HEK293 (cell line): ENCODE measurements at regions not wholly inside any gene's neighbourhood (a gene's known extent, or its start where the extent isn't known, plus 50 kb on each side); places are given as distances from the start of the nearest gene placed in this dataset.

ENCODE experiments used
- CTCF ChIA-PET: fragments of 350-600 bp; formaldehyde crosslinking; extraction: SDS; loops from one replicate; lab custom pipeline; 2021; ENCODE audit warnings: antibody characterized with exemption; lab: Yijun Ruan, JAX
- POLR2A ChIA-PET: fragments of 300-600 bp; formaldehyde crosslinking; extraction: SDS; loops from one replicate; lab custom pipeline; 2020; ENCODE audit warnings: antibody characterized with exemption, inconsistent platforms; lab: Yijun Ruan, JAX
- H3K27ac ChIP-seq: fragments of 200-500 bp; sonication (Bioruptor generic); 2 replicates; pipeline ENCODE4 v1.5.1; 2014; ENCODE audit warnings: low read depth, low read length, control low read depth, inconsistent platforms; ENCODE audit errors: extremely low read depth
- H3K36me3 ChIP-seq, 2 experiments: fragments of 200-500 bp in 1 of 2; sonication (Bioruptor generic) in 1 of 2; 1 replicate in 1 of 2; 2 replicates in 1 of 2; pipeline ENCODE4 v1.5.1; 2014 to 2017; ENCODE audit warnings: inconsistent platforms in 2 of 2, low read length in 2 of 2; ENCODE audit not compliant: control insufficient read depth in 2 of 2, insufficient read depth in 1 of 2
- H3K4me1 ChIP-seq: fragments of 200-500 bp; sonication (Bioruptor generic); 2 replicates; pipeline ENCODE4 v1.5.1; 2014; ENCODE audit warnings: mild to moderate bottlenecking, low read length, inconsistent platforms; ENCODE audit not compliant: control insufficient read depth, insufficient read depth
- H3K4me3 ChIP-seq: 2 replicates; pipeline ENCODE4 v1.5.1; 2011; ENCODE audit warnings: low read depth, mild to moderate bottlenecking, control low read depth, low read length, moderate library complexity
- H3K9me3 ChIP-seq: fragments of 200-500 bp; sonication (Bioruptor generic); 2 replicates; pipeline ENCODE4 v1.5.1; 2014; ENCODE audit warnings: low read depth, low read length, inconsistent platforms; ENCODE audit not compliant: control insufficient read depth, insufficient read depth
- ATF2 ChIP-seq: fragments of 450-650 bp; formaldehyde crosslinking; IDR thresholded peaks from 2 replicates; pipeline ENCODE4 v1.5.1; 2016; ENCODE audit warnings: missing biosample characterization, missing genetic modification characterization, low read depth
- GFI1B ChIP-seq: fragments of 450-650 bp; formaldehyde crosslinking; IDR thresholded peaks from 2 replicates; pipeline ENCODE4 v1.5.1; 2016; ENCODE audit warnings: missing biosample characterization, missing genetic modification characterization
- OVOL3 ChIP-seq: fragments of 450-650 bp; formaldehyde crosslinking; IDR thresholded peaks from 2 replicates; pipeline ENCODE4 v1.5.1; 2016; ENCODE audit warnings: missing biosample characterization, missing genetic modification characterization
- PRDM4 ChIP-seq: fragments of 450-650 bp; formaldehyde crosslinking; IDR thresholded peaks from 2 replicates; pipeline ENCODE4 v1.5.1; 2017; ENCODE audit warnings: missing biosample characterization, missing genetic modification characterization
- RBAK ChIP-seq: fragments of 450-650 bp; formaldehyde crosslinking; IDR thresholded peaks from 2 replicates; pipeline ENCODE4 v1.5.1; 2016; ENCODE audit warnings: missing biosample characterization, missing genetic modification characterization
- ZFP41 ChIP-seq: fragments of 450-650 bp; formaldehyde crosslinking; IDR thresholded peaks from 2 replicates; pipeline ENCODE4 v1.5.1; 2016; ENCODE audit warnings: missing biosample characterization, missing genetic modification characterization, borderline replicate concordance
- ZFP69B ChIP-seq: fragments of 450-650 bp; formaldehyde crosslinking; IDR thresholded peaks from 2 replicates; pipeline ENCODE4 v1.5.1; 2016; ENCODE audit warnings: missing biosample characterization, missing genetic modification characterization
- ZNF138 ChIP-seq: fragments of 450-650 bp; formaldehyde crosslinking; IDR thresholded peaks from 2 replicates; pipeline ENCODE4 v1.5.1; 2016; ENCODE audit warnings: missing biosample characterization, missing genetic modification characterization, borderline replicate concordance
- ZNF2 ChIP-seq: fragments of 450-650 bp; formaldehyde crosslinking; IDR thresholded peaks from 2 replicates; pipeline ENCODE4 v1.5.1; 2016; ENCODE audit warnings: missing biosample characterization, missing genetic modification characterization
- ZNF23 ChIP-seq: fragments of 450-650 bp; formaldehyde crosslinking; IDR thresholded peaks from 2 replicates; pipeline ENCODE4 v1.5.1; 2016; ENCODE audit warnings: missing biosample characterization, missing genetic modification characterization, borderline replicate concordance
- ZNF324 ChIP-seq: fragments of 450-650 bp; formaldehyde crosslinking; IDR thresholded peaks from 2 replicates; pipeline ENCODE4 v1.5.1; 2016; ENCODE audit warnings: missing biosample characterization, missing genetic modification characterization
- ZNF449 ChIP-seq: fragments of 450-650 bp; formaldehyde crosslinking; IDR thresholded peaks from 2 replicates; pipeline ENCODE4 v1.5.1; 2017; ENCODE audit warnings: missing biosample characterization, mild to moderate bottlenecking, missing genetic modification characterization, moderate library complexity
- ZNF473 ChIP-seq: fragments of 450-650 bp; formaldehyde crosslinking; IDR thresholded peaks from 2 replicates; pipeline ENCODE4 v1.5.1; 2017; ENCODE audit warnings: missing biosample characterization, missing genetic modification characterization
- ZNF510 ChIP-seq: fragments of 450-650 bp; formaldehyde crosslinking; IDR thresholded peaks from 2 replicates; pipeline ENCODE4 v1.5.1; 2018; ENCODE audit warnings: mild to moderate bottlenecking, missing genetic modification characterization, missing biosample characterization; ENCODE audit not compliant: insufficient replicate concordance
- ZNF561 ChIP-seq: fragments of 450-650 bp; IDR thresholded peaks from 2 replicates; pipeline ENCODE4 v1.5.1; 2018; ENCODE audit warnings: missing biosample characterization, missing genetic modification characterization, borderline replicate concordance
- ZNF580 ChIP-seq: fragments of 450-650 bp; formaldehyde crosslinking; IDR thresholded peaks from 2 replicates; pipeline ENCODE4 v1.5.1; 2016; ENCODE audit warnings: missing biosample characterization, missing genetic modification characterization
- ZNF654 ChIP-seq: fragments of 450-650 bp; formaldehyde crosslinking; IDR thresholded peaks from 2 replicates; pipeline ENCODE4 v1.5.1; 2016; ENCODE audit warnings: low read depth, missing biosample characterization, missing genetic modification characterization
- ZNF692 ChIP-seq: fragments of 450-650 bp; formaldehyde crosslinking; IDR thresholded peaks from 2 replicates; pipeline ENCODE4 v1.5.1; 2016; ENCODE audit warnings: missing biosample characterization, missing genetic modification characterization
- ZNF701 ChIP-seq: fragments of 450-650 bp; formaldehyde crosslinking; IDR thresholded peaks from 2 replicates; pipeline ENCODE4 v1.5.1; 2016; ENCODE audit warnings: missing biosample characterization, missing genetic modification characterization
- ZNF747 ChIP-seq: fragments of 450-650 bp; formaldehyde crosslinking; IDR thresholded peaks from 2 replicates; pipeline ENCODE4 v1.5.1; 2016; ENCODE audit warnings: missing biosample characterization, missing genetic modification characterization
- ZNF785 ChIP-seq: fragments of 450-650 bp; formaldehyde crosslinking; IDR thresholded peaks from 2 replicates; pipeline ENCODE4 v1.5.1; 2016; ENCODE audit warnings: missing biosample characterization, missing genetic modification characterization
- ZNF792 ChIP-seq: fragments of 450-650 bp; formaldehyde crosslinking; IDR thresholded peaks from 2 replicates; pipeline ENCODE4 v1.5.1; 2016; ENCODE audit warnings: missing biosample characterization, missing genetic modification characterization
- ZSCAN30 ChIP-seq: fragments of 450-650 bp; IDR thresholded peaks from 2 replicates; pipeline ENCODE4 v1.5.1; 2018; ENCODE audit warnings: missing biosample characterization, mild to moderate bottlenecking, missing genetic modification characterization, moderate library complexity
- TF ChIP-seq, protein P1 (sequence below): fragments of 450-650 bp; IDR thresholded peaks from 2 replicates; pipeline ENCODE4 v1.5.1; 2018; ENCODE audit warnings: missing biosample characterization, mild to moderate bottlenecking, missing genetic modification characterization
- TF ChIP-seq, protein P2 (sequence below): sonication (generic); formaldehyde crosslinking; IDR thresholded peaks from 2 replicates; pipeline ENCODE4 v1.8.1; 2022; ENCODE audit warnings: mild to moderate bottlenecking, moderate library complexity, missing genetic modification reagents

- H3K27ac ChIP-seq = no peak overlapping the region
- POLR2A ChIA-PET = interaction anchor here (0.9 kb wide), 1 partner anchor 61 kb away, joined by 3 read pairs; no protein-coding TSS in a partner anchor
- no peaks in the 10 kb centered on the region for H3K4me1 ChIP-seq
- H3K36me3 ChIP-seq = no peaks in the 10 kb centered on the region
- H3K9me3 ChIP-seq = no peaks in the 10 kb centered on the region
- H3K4me3 ChIP-seq = no peak overlapping the region
- CTCF ChIA-PET = interaction anchor here (0.6 kb wide), 1 partner anchor 59 kb away, joined by 3 read pairs; no protein-coding TSS in a partner anchor
- TF ChIP-seq, protein P1, sequence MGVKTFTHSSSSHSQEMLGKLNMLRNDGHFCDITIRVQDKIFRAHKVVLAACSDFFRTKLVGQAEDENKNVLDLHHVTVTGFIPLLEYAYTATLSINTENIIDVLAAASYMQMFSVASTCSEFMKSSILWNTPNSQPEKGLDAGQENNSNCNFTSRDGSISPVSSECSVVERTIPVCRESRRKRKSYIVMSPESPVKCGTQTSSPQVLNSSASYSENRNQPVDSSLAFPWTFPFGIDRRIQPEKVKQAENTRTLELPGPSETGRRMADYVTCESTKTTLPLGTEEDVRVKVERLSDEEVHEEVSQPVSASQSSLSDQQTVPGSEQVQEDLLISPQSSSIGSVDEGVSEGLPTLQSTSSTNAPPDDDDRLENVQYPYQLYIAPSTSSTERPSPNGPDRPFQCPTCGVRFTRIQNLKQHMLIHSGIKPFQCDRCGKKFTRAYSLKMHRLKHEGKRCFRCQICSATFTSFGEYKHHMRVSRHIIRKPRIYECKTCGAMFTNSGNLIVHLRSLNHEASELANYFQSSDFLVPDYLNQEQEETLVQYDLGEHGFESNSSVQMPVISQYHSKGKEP (tag by site-specific recombination) = no peak
- TF ChIP-seq ZNF792 (no peak), ZNF510 (tag by site-specific recombination) (no peak), ZNF449 (tag by site-specific recombination) (no peak), ZNF701 (tag by site-specific recombination) (no peak), ZFP41 (tag by site-specific recombination) (no peak), PRDM4 (tag by site-specific recombination) (no peak), ZNF138 (no peak), ZNF23 (no peak), ZNF785 (tag by site-specific recombination) (no peak), ZNF2 (tag by site-specific recombination) (no peak), ZFP69B (tag by site-specific recombination) (no peak), GFI1B (tag by site-specific recombination) (no peak)
- TF ChIP-seq, protein P2, sequence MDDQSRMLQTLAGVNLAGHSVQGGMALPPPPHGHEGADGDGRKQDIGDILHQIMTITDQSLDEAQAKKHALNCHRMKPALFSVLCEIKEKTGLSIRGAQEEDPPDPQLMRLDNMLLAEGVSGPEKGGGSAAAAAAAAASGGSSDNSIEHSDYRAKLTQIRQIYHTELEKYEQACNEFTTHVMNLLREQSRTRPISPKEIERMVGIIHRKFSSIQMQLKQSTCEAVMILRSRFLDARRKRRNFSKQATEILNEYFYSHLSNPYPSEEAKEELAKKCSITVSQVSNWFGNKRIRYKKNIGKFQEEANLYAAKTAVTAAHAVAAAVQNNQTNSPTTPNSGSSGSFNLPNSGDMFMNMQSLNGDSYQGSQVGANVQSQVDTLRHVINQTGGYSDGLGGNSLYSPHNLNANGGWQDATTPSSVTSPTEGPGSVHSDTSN (CRISPR knock-in tag) = no peak
Measured at GRCh38 chr14:90458536-90458935, 61.7 kb downstream of the CALM1 start.

- ChIA-PET CTCF (no interaction called here), POLR2A (no interaction called here)
- no peaks in the 10 kb centered on the region for H3K4me1 ChIP-seq
- no peaks in the 10 kb centered on the region for H3K36me3 ChIP-seq
- H3K27ac ChIP-seq = no peak overlapping the region
- TF ChIP-seq ZSCAN30 (tag by site-specific recombination) (no peak), ZNF2 (tag by site-specific recombination) (no peak), ZNF324 (no peak), ATF2 (tag by site-specific recombination) (no peak), ZNF747 (tag by site-specific recombination) (no peak), ZNF473 (tag by site-specific recombination) (no peak), ZNF785 (tag by site-specific recombination) (no peak), OVOL3 (tag by site-specific recombination) (no peak), ZNF561 (tag by site-specific recombination) (no peak), ZNF580 (tag by site-specific recombination) (no peak), RBAK (tag by site-specific recombination) (no peak), ZNF654 (no peak), ZNF692 (tag by site-specific recombination) (no peak)
- no peak overlapping the region for H3K4me3 ChIP-seq
- no peaks in the 10 kb centered on the region for H3K9me3 ChIP-seq
Measured at GRCh38 chr14:90460136-90460535, 63.3 kb downstream of the CALM1 start.
